A549 (cell line): ENCODE measurements at regions not wholly inside any gene's neighbourhood (a gene's known extent, or its start where the extent isn't known, plus 50 kb on each side); places are given as distances from the start of the nearest gene placed in this dataset.

ENCODE experiments used
- ATAC-seq, 2 experiments: fragments of 200-7000 bp in 1 of 2; fragments of >200 bp in 1 of 2; cut with Nextera tagmentation in 1 of 2; cut with Tn5 transposase in 1 of 2; 3 replicates each; pipeline versions ENCODE4 v1.8.0 to v1.9.1; 2018 to 2020; ENCODE audit warnings: mild to moderate bottlenecking in 1 of 2, moderate library complexity in 1 of 2
- CTCF ChIA-PET: fragments of 300-600 bp; sonication (Branson Sonifier 250); formaldehyde crosslinking; extraction: SDS; loops from one replicate; lab custom pipeline; 2021; ENCODE audit warnings: antibody characterized with exemption, inconsistent platforms; lab: Yijun Ruan, JAX
- POLR2A ChIA-PET: fragments of 350-600 bp; formaldehyde crosslinking; extraction: SDS; loops from one replicate; lab custom pipeline; 2021; ENCODE audit warnings: antibody characterized with exemption, inconsistent platforms; lab: Yijun Ruan, JAX
- DNase-seq, 2 experiments: peaks; one replicate each; pipeline versions ENCODE4 v3.0.0 to v3.0.0-alpha.2; 2011 to 2016; ENCODE audit warnings: low read depth in 1 of 2, low spot score in 1 of 2
- FAIRE-seq: peaks from 2 replicates; lab custom pipeline; 2011; peaks lifted over from hg19 to GRCh38; lab: Jason Lieb, UNC
- H3K27ac ChIP-seq, 2 experiments: fragments of >200 bp; sonication (Bioruptor Twin); formaldehyde crosslinking; 3 replicates each; pipeline ENCODE4 v1.5.1; 2016 to 2017
- H3K4me1 ChIP-seq: fragments of >200 bp; sonication (Bioruptor Twin); formaldehyde crosslinking; 3 replicates; pipeline ENCODE4 v1.6.1; 2016
- H3K4me2 ChIP-seq: fragments of >200 bp; sonication (Bioruptor Twin); formaldehyde crosslinking; 3 replicates; pipeline ENCODE4 v1.6.1; 2016
- H3K4me3 ChIP-seq: fragments of >200 bp; sonication (Bioruptor Twin); formaldehyde crosslinking; 3 replicates; pipeline ENCODE4 v1.5.1; 2016
- H3K9me3 ChIP-seq: fragments of >200 bp; sonication (Bioruptor Twin); formaldehyde crosslinking; 3 replicates; pipeline ENCODE4 v1.6.1; 2016
- BCL3 ChIP-seq: fragments of >200 bp; sonication (Bioruptor Twin); formaldehyde crosslinking; IDR thresholded peaks from 3 replicates; pipeline ENCODE4 v1.6.1; 2016
- BHLHE40 ChIP-seq: IDR thresholded peaks from 2 replicates; pipeline ENCODE4 v1.6.1; 2012; ENCODE audit warnings: low read depth, low read length, inconsistent platforms
- CEBPB ChIP-seq, 2 experiments: fragments of >200 bp in 1 of 2; sonication (Bioruptor Twin) in 1 of 2; formaldehyde crosslinking in 1 of 2; IDR thresholded peaks; 2 replicates each; pipeline ENCODE4 v1.6.1; 2012 to 2016
- CHD2 ChIP-seq: fragments of 150-350 bp; IDR thresholded peaks from 2 replicates; pipeline ENCODE4 v1.6.1; 2014; ENCODE audit warnings: low read length; ENCODE audit not compliant: partially characterized antibody
- E2F6 ChIP-seq: IDR thresholded peaks from 2 replicates; pipeline ENCODE4 v1.6.1; 2012; ENCODE audit warnings: low read depth, borderline replicate concordance
- EHMT2 ChIP-seq: fragments of 200-600 bp; sonication (generic); IDR thresholded peaks from 2 replicates; pipeline ENCODE4 v1.6.1; 2016; ENCODE audit warnings: antibody characterized with exemption, low read depth, mild to moderate bottlenecking, moderate library complexity
- ELK1 ChIP-seq: fragments of 150-350 bp; IDR thresholded peaks from 2 replicates; pipeline ENCODE4 v1.6.1; 2014; ENCODE audit warnings: low read depth, mild to moderate bottlenecking, low read length
- FOSB ChIP-seq: fragments of 250-450 bp; sonication (Bioruptor Pico); IDR thresholded peaks from 2 replicates; pipeline ENCODE4 v1.5.0; 2020; ENCODE audit warnings: mild to moderate bottlenecking, moderate library complexity
- FOXS1 ChIP-seq: fragments of 250-450 bp; sonication (Bioruptor Pico); IDR thresholded peaks from 2 replicates; pipeline ENCODE4 v1.5.0; 2020; ENCODE audit warnings: mild to moderate bottlenecking, moderate library complexity
- HES2 ChIP-seq: fragments of >200 bp; sonication (Bioruptor Twin); formaldehyde crosslinking; IDR thresholded peaks from 2 replicates; pipeline ENCODE4 v1.6.1; 2016
- HOXB13 ChIP-seq: fragments of 250-450 bp; sonication (Bioruptor Pico); IDR thresholded peaks from 2 replicates; pipeline ENCODE4 v1.5.0; 2020; ENCODE audit warnings: low read depth, mild to moderate bottlenecking, moderate library complexity
- KDM5A ChIP-seq: fragments of 200-600 bp; sonication (generic); IDR thresholded peaks from 2 replicates; pipeline ENCODE4 v1.6.1; 2016; ENCODE audit warnings: antibody characterized with exemption, mild to moderate bottlenecking
- MYC ChIP-seq: IDR thresholded peaks from 2 replicates; pipeline ENCODE4 v1.6.1; 2012; ENCODE audit warnings: mild to moderate bottlenecking, inconsistent platforms, low read length, improper control_type of control experiment, borderline replicate concordance
- NFE2L2 ChIP-seq: fragments of 150-350 bp; conservative IDR thresholded peaks from 2 replicates; pipeline ENCODE4 v1.6.1; 2014; ENCODE audit warnings: low read length
- NPAS2 ChIP-seq: fragments of 250-450 bp; sonication (Bioruptor Pico); IDR thresholded peaks from 2 replicates; pipeline ENCODE4 v1.8.0; 2022; ENCODE audit warnings: mild to moderate bottlenecking, moderate library complexity, borderline replicate concordance
- NR3C1 ChIP-seq: fragments of >200 bp; sonication (Bioruptor Twin); formaldehyde crosslinking; IDR thresholded peaks from 3 replicates; pipeline ENCODE4 v1.6.1; 2017
- PHF8 ChIP-seq: fragments of 200-600 bp; sonication (generic); IDR thresholded peaks from 2 replicates; pipeline ENCODE4 v1.6.1; 2016; ENCODE audit warnings: low read depth, mild to moderate bottlenecking, antibody characterized with exemption, moderate library complexity, borderline replicate concordance
- POLR2AphosphoS2 ChIP-seq: conservative IDR thresholded peaks from 2 replicates; pipeline ENCODE4 v1.6.1; 2012; ENCODE audit warnings: low read length, improper control_type of control experiment, inconsistent platforms
- RAD21 ChIP-seq, 2 experiments: fragments of >200 bp in 1 of 2; sonication (Bioruptor Twin) in 1 of 2; formaldehyde crosslinking in 1 of 2; IDR thresholded peaks in 1 of 2; conservative IDR thresholded peaks in 1 of 2; 2 replicates in 1 of 2; 3 replicates in 1 of 2; pipeline ENCODE4 v1.6.1; 2012 to 2018; ENCODE audit warnings: inconsistent platforms in 1 of 2
- RFX5 ChIP-seq: fragments of 450-650 bp; IDR thresholded peaks from 2 replicates; pipeline ENCODE4 v1.7.1; 2014; ENCODE audit warnings: antibody characterized with exemption, mild to moderate bottlenecking, moderate library complexity
- RNF2 ChIP-seq: fragments of 200-600 bp; sonication (generic); IDR thresholded peaks from 2 replicates; pipeline ENCODE4 v1.6.1; 2016; ENCODE audit warnings: low read depth, mild to moderate bottlenecking, antibody characterized with exemption, moderate library complexity, borderline replicate concordance
- SREBF2 ChIP-seq: fragments of 450-650 bp; IDR thresholded peaks from 2 replicates; pipeline ENCODE4 v1.6.1; 2014; ENCODE audit warnings: mild to moderate bottlenecking, moderate library complexity
- TP53 ChIP-seq: fragments of 250-450 bp; sonication (Bioruptor Pico); IDR thresholded peaks from 2 replicates; pipeline ENCODE4 v1.5.0; 2021; ENCODE audit warnings: mild to moderate bottlenecking, moderate library complexity
- USF2 ChIP-seq: fragments of 450-650 bp; IDR thresholded peaks from 2 replicates; pipeline ENCODE4 v1.6.1; 2014; ENCODE audit warnings: antibody characterized with exemption
- ZFP36 ChIP-seq: fragments of 450-650 bp; IDR thresholded peaks from 2 replicates; pipeline ENCODE4 v1.6.1; 2014; ENCODE audit warnings: borderline replicate concordance; ENCODE audit not compliant: partially characterized antibody
- ZSCAN20 ChIP-seq: fragments of 250-450 bp; sonication (Bioruptor Pico); IDR thresholded peaks from 2 replicates; pipeline ENCODE4 v1.8.0; 2022; ENCODE audit warnings: mild to moderate bottlenecking, moderate library complexity
- WGBS: methylation state at CpG from one replicate; pipeline ENCODE4 v1.1.6; 2017; ENCODE audit errors: missing lambda C conversion rate; 5-methylcytosine and 5-hydroxymethylcytosine counted together

- no peak for ATAC-seq
- Histone ChIP-seq H3K4me1 (no peaks in the 10 kb centered on the region), H3K4me2 (no peak overlapping the region), H3K27ac (no peak overlapping the region), H3K4me3 (no peak overlapping the region), H3K9me3 (no peaks in the 10 kb centered on the region)
- no peak for DNase-seq
- FAIRE-seq, result no peak
- CTCF ChIA-PET, result no interaction called here
- TF ChIP-seq SREBF2, result no peak
- no peak for TF ChIP-seq HOXB13 (CRISPR knock-in tag)
- no peak for TF ChIP-seq CHD2
- no peak for TF ChIP-seq FOXS1 (CRISPR knock-in tag)
- no peak for TF ChIP-seq NPAS2 (CRISPR knock-in tag)
- TF ChIP-seq BCL3, result no peak
- TF ChIP-seq KDM5A, result no peak
- no peak for TF ChIP-seq RAD21 (conservative IDR thresholded peaks at IDR 0.05 in 1 of 2, IDR thresholded peaks at IDR 0.05 in 1 of 2)
- TF ChIP-seq ZFP36, result no peak
- TF ChIP-seq NR3C1, result no peak
- no peak for TF ChIP-seq CEBPB (IDR thresholded peaks at IDR 0.05)
- TF ChIP-seq MYC, result no peak
- no peak for TF ChIP-seq HES2
- TF ChIP-seq NFE2L2, result no peak
- 85% methylated on average over 9 of the region's 9 CpGs for WGBS
- POLR2A ChIA-PET, result no interaction called here
Observed at GRCh38 chr13:22866221-22866620, 314.6 kb upstream of the SGCG start.

- ChIA-PET POLR2A (no interaction called here), CTCF (no interaction called here)
- no peaks in the 10 kb centered on the region for H3K9me3 ChIP-seq
- no peak for ATAC-seq
- TF ChIP-seq POLR2AphosphoS2, result no peak
- H3K4me2 ChIP-seq, result no peak overlapping the region
- H3K27ac ChIP-seq, result no peak overlapping the region
- no peaks in the 10 kb centered on the region for H3K4me1 ChIP-seq
- no peak for DNase-seq
- H3K4me3 ChIP-seq, result no peak overlapping the region
- no CpG with 5 or more reads among the region's 2 CpGs for WGBS
- no peak for FAIRE-seq
Observed at GRCh38 chr13:22871231-22871630, 309.5 kb upstream of the SGCG start.

- Histone ChIP-seq H3K27ac (no peak overlapping the region), H3K4me2 (no peak overlapping the region), H3K9me3 (no peaks in the 10 kb centered on the region), H3K4me3 (no peak overlapping the region), H3K4me1 (no peaks in the 10 kb centered on the region)
- DNase-seq, result no peak
- WGBS, result 0% methylated on average over 1 of the region's 1 CpG
- no peak for TF ChIP-seq BHLHE40
- no peak for TF ChIP-seq MYC
- no peak for TF ChIP-seq USF2
- no peak for TF ChIP-seq PHF8
- ATAC-seq, result no peak
- no peak for FAIRE-seq
- ChIA-PET POLR2A (no interaction called here), CTCF (no interaction called here)
Observed at GRCh38 chr13:22874839-22875238, 305.9 kb upstream of the SGCG start.

GRCh38 chr13:22877421-22877820, 303.4 kb upstream of the SGCG start:
- ChIA-PET POLR2A (interaction anchor here (0.6 kb wide), 1 partner anchor 1283 kb away, joined by 8 read pairs; the partner anchor contains the start of gene SPATA13), CTCF (no interaction called here)
- ATAC-seq (no peak), FAIRE-seq (no peak), DNase-seq (no peak)
- H3K4me3 ChIP-seq, result no peak overlapping the region
- 55% methylated on average over 4 of the region's 4 CpGs for WGBS
- no peaks in the 10 kb centered on the region for H3K4me1 ChIP-seq
- no peaks in the 10 kb centered on the region for H3K9me3 ChIP-seq
- no peak overlapping the region for H3K4me2 ChIP-seq
- no peak overlapping the region for H3K27ac ChIP-seq
- TF ChIP-seq FOSB (CRISPR knock-in tag) (no peak), NPAS2 (CRISPR knock-in tag) (no peak), TP53 (CRISPR knock-in tag) (no peak), POLR2AphosphoS2 (no peak), ZSCAN20 (CRISPR knock-in tag) (no peak), RNF2 (no peak), KDM5A (no peak), EHMT2 (no peak), E2F6 (no peak), BCL3 (no peak), ELK1 (no peak), RFX5 (no peak), RAD21 (conservative IDR thresholded peaks at IDR 0.05 in 1 of 2, IDR thresholded peaks at IDR 0.05 in 1 of 2) (no peak), ZFP36 (no peak)
